Suprapubic skin (tissue), 4 donors: ENCODE measurements at regions not wholly inside any gene's neighbourhood (a gene's known extent, or its start where the extent isn't known, plus 50 kb on each side); places are given as distances from the start of the nearest gene placed in this dataset.

Source experiments
- POLR2A ChIP-seq, 2 donors: fragments of 450-650 bp; IDR thresholded peaks; one replicate each; pipeline ENCODE4 v1.6.1; 2017; ENCODE audit warnings: antibody characterized with exemption in 2 of 2, mild to moderate bottlenecking in 2 of 2, moderate library complexity in 2 of 2
- POLR2AphosphoS5 ChIP-seq, 3 donors: sonication (generic); formaldehyde crosslinking; IDR thresholded peaks; one replicate each; pipeline ENCODE4 v1.6.1; 2017; ENCODE audit warnings: antibody characterized with exemption in 3 of 3
- TF ChIP-seq, protein P1 (sequence below), 2 donors: fragments of 200-600 bp in 1 of 2; fragments of 450-650 bp in 1 of 2; sonication (generic) in 1 of 2; IDR thresholded peaks; one replicate each; pipeline ENCODE4 v1.5.1; 2016 to 2019; ENCODE audit warnings: antibody characterized with exemption in 2 of 2, mild to moderate bottlenecking in 1 of 2, moderate library complexity in 1 of 2

GRCh38 chr5:5954275-5954598, 424.1 kb downstream of the MED10 start:
- no peak for TF ChIP-seq POLR2AphosphoS5 (IDR thresholded peaks at IDR 0.05)
- no peak for TF ChIP-seq POLR2A (IDR thresholded peaks at IDR 0.05)
- TF ChIP-seq, protein P1, sequence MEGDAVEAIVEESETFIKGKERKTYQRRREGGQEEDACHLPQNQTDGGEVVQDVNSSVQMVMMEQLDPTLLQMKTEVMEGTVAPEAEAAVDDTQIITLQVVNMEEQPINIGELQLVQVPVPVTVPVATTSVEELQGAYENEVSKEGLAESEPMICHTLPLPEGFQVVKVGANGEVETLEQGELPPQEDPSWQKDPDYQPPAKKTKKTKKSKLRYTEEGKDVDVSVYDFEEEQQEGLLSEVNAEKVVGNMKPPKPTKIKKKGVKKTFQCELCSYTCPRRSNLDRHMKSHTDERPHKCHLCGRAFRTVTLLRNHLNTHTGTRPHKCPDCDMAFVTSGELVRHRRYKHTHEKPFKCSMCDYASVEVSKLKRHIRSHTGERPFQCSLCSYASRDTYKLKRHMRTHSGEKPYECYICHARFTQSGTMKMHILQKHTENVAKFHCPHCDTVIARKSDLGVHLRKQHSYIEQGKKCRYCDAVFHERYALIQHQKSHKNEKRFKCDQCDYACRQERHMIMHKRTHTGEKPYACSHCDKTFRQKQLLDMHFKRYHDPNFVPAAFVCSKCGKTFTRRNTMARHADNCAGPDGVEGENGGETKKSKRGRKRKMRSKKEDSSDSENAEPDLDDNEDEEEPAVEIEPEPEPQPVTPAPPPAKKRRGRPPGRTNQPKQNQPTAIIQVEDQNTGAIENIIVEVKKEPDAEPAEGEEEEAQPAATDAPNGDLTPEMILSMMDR (IDR thresholded peaks at IDR 0.05), result no peak
